Activated CD4-positive, alpha-beta T cell treated with anti-CD3 and anti-CD28 coated beads for 24 hours (primary cell): ENCODE measurements at regions not wholly inside any gene's neighbourhood (a gene's known extent, or its start where the extent isn't known, plus 50 kb on each side); places are given as distances from the start of the nearest gene placed in this dataset.
"Not testable (repeated sequence)": the region's sequence is repeated elsewhere in the genome, so short reads cannot be mapped to it uniquely, and the experiment has no call there.

Source experiments
- DNase-seq, 2 donors: peaks; one replicate each; pipeline ENCODE4 v3.0.0-alpha.2; 2020; ENCODE audit warnings: low read depth in 2 of 2

DNA sequence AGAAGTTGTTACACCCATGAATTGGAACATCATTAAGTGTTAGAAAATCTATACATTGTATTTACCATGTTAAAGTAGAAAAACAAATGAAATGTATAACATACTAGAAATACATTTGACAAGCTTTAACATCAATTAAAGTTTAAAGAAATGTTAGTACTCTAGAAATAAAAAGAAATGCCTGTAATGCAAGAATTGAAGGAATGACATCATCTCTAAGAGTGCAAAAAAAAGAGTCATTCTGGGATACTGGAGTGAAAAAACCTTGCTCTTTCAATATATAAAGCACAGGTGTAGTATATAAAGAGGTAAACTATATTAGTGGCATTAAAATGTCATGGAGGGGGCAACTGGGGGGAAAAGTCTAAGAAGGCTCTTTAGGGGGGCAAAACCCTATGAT, 210.8 kb upstream of the PLD5 start:
- DNase-seq = no peak

DNA sequence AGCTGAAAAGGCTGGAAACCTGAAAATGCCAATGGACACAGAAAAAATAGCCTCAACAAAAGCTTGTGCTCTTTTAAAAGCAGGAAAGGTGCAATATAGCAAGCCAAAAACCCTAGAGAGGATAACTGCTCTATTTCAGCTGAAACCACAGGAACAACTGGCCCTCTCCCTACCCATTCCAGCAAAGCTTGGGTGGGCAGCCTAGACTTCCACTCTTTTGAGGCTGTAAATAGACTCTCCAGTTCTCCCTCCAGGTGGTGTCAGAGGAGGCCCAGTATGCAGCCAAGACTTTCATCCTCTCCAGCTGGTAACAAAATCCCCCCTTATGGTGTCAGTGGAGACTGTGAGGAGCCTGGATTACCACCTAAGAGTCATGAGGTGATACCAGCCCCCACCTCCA, 206.9 kb upstream of the PLD5 start:
- DNase-seq = no peak

DNA sequence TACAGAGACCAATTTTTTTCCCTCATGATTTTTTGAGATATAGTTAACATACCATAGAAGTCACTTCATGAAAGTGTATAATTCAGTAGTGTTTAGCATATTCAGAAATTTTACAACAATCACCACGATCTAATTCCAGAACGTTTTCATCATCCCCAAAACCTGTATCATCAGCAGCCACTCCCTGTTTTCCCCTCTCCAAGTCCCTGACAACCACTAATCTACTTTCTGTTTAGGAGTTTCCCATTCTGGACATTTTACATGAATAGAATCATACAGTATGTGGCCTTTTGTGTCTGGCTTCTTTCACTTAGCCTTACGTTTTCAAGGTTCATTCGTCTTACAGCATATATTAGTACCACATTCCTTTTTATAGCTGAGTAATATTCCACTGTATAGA, 204.2 kb upstream of the PLD5 start:
- no peak for DNase-seq

DNA sequence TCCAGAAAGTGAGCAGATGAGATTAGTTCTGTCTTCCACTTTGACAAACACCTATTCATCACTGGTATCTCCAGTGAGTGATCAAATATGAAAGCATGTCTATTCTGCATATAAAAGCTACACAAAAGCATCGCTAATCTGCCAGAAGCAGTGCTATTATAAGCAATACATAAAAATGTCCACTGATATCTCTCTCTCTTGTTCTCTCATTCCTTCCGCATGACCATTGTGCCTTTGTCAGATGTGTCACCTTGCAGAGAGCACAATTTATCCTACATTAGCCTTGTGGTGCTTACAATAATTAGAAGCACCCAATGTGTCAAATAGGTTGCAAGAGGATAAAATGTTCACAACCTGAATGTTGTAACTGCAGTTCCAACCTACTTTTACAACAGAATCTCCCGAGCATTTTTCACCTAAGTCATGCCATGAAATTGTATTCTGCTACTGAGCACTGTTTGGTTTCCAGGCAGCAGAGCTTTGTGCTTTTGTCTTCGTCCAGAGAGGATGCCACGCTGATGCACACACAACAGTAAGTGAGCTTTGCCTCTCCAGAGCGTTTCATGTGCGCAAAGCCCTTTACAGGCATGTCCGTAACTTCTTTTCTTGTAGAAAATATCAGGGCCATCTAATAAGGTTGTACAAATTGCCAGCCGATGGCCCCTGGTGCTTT, 198.7 kb upstream of the PLD5 start:
- no peak for DNase-seq

DNA sequence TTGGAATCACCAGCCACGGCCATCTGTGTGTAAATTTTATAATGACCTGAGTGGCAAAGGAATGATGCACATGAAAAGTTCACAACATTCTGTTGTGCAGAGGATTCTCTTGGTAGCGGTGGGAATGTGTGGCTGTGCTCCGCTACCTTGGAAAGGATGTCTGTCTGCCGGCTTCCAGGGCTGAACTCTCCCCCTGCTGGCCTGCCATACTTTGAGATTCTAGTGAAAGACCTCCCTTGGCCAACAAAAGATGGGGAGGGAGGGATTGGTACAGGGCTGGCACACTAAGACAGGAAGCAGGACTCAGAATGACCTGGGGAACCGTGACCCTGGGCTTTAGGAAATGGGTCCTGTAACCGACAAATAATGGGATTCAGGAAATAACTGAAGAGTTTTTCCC, 194.5 kb upstream of the PLD5 start:
- DNase-seq = no peak

DNA sequence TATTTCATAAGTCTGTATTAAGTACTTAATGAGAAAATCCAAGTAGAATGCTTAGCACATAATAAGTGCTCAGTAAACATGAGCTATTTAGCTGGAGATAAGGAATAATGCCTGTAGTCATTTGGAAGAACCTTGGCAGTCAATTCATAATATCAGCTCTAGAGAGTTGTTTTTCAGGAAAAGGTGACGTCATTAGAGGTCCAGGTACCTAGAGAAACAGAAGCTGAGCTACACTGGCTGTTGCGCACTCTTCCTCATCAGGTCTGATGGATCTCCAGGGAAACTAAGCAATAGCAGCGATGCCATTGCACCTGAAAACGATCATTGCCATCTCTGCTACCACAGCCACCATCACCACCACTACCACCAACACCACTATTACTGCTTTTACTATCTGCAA, 187.8 kb upstream of the PLD5 start:
- no peak for DNase-seq

DNA sequence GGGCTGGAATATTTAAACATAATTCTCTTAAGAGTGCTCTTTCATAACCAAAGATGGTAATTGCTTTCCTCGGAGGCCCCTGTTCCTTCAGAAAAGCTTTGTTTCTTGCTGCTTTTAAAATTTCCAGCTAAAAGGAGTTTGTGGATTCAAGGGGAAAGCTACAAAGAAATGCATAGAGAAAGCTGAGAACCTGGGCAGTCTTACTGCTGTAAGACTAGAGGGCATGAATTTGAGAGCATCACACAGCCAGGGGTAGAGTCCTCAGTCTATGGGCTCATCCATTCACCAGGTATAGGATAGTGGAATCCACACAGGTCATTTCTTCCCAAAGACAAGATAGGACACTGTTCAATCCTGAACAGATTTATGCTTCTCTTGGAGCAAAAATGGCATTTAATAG, 186.3 kb upstream of the PLD5 start:
- no peak for DNase-seq

DNA sequence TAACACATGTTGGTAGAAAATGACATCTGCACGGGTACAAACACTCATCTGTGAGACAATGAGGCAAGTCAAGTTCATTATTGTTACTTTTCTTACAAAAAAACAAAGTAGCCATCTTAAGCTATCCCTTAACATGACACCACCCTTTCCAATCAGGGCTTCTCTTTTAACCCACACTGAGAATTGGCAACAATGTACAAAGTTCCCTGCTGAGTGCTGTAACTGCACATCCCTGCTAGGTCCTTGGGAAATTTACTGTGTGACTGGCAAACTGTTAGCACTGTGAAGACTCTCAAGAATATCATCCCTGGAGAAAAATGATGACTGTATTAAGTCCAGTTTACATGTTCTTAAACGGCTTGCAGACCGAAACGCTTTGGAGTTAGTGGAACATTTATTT, 185.8 kb upstream of the PLD5 start:
- no peak for DNase-seq

DNA sequence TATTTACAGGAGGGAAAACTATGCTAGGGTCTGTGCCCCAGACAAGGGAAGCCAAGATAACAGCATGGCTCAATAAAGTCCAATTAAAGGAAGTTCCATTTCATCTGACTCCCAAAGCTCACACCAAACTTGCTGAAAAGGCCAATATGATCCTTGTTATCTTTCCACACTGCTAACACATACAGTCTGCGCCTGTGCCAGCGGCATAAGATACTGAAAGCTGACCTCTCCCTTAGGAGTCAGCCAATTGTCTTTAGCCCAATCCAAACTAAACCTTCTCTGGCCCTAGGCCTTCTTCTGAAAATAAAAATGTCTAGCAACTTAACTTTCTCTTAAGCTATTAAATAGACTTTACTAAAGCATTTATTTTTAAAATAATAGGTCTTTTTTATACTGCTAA, 179.0 kb upstream of the PLD5 start:
- DNase-seq = no peak

DNA sequence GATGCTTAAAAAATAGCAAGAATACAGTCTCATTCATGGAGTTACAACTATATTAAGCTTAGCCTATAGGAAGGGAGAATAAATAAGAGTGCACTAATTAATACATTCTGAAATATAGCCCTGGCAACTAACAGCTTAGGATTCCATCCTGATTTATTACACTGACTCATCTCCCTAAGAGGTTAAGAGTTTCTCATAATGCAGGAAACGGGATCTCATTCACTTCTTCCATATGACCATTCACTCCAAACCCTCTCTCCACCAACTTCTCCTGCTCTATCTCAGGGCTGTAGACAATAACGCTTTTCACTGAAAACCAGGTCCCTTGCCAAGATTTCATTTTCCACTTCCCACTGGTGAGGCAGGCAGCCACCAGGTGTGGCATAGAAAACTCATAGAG, 168.5 kb upstream of the PLD5 start:
- no peak for DNase-seq

DNA sequence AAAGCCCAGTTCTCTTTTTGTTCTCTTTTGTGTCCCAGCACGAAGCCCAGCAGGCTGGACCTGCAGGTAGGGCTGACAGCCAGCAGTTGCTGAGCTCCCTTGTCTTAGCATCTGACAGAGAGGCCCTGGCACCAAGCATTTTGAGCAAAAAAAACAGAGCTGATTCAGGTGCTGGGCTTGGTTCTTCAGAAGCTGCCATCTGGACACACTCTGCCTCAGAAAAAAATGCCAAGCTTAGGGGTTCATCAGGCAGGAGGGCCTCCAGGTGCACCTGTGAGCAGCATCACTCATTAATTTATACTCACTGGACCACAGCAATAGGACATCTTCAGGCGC, 167.1 kb upstream of the PLD5 start:
- DNase-seq = no peak

DNA sequence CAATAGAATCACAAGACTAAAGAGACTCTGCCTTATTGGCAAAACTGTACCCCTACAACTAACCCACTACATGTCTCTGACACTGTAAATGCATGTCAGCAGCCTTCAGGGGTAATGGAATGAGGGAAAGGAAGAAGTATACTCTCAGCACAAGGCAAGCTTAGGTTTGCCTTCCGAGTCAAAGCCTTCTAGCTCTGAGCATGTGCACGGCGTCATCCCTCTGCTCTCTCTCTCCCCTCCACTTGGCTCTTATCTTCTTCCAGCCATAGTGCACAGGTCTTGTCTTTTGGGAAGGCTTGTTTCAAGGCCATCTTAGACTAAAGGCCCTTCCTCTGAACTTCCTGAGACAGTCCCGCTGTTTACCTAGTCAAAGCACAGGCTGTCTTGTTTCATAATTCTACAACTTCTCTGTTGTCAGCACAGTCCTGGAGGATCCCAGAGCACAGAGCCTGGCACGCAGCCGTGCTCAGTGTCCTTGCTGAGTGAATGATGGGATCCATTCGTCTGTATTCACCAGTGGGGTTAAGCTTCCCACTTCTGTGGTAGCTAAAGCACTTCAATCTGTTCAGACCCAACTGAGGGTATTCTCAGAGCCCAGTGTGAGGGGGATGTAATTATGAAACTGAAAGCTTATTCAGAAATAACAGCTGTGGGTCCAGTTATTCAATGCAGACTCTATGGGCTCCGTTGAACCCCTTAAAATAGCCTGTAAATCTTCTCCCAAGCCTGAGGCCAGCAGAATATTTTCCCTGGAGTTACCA, 166.5 kb upstream of the PLD5 start:
- no peak for DNase-seq

DNA sequence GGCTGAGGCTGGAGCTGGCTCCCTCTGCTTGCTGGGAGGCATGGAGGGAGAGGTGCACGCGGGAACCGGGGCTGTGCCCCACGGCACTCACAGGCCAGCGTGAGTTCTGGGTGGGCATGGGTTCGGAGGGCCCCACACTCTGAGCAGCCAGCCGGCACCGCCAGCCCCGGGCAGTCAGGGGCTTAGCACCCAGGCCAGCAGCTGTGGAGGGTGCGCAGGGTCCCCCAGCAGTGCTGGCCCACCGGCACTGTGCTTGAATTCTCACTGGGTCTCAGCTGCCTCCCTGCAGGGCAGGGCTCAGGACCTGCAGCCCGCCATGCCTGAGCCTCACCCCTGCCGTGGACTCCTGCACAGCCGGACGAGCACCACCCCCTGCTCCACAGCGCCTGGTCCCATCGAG, 164.9 kb upstream of the PLD5 start:
- DNase-seq = no peak

DNA sequence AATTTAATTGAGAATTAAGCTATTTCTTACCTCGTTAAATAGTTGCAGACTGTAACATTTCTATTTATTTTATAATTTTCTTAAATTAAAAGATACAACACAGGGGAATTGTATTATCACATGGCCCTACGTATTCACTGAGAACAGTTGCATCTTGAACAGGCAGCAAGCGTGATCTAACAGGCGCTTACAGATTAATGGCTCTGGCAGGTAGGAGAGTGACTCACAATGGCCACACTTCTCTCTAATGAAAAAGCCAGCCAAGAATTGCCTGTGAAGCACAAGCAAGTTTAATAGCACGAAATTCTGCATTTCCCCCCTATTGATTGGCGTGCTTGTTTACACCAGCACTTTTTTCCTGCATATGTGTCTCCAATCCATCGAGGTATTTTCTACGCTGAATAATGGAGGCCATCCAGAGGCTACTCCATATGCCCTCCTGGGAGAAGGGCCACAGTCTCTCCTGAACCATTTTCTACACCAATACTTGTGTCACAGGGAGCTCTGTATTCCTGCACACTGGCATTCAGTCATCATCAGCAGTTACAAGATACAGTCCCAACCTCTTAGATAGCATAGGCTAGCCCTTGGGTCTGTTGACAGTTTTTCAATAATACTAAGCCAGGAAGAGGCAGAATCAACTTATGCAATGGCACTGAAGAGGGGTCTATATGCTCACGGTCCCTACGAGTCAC, 150.6 kb upstream of the PLD5 start:
- no peak for DNase-seq

DNA sequence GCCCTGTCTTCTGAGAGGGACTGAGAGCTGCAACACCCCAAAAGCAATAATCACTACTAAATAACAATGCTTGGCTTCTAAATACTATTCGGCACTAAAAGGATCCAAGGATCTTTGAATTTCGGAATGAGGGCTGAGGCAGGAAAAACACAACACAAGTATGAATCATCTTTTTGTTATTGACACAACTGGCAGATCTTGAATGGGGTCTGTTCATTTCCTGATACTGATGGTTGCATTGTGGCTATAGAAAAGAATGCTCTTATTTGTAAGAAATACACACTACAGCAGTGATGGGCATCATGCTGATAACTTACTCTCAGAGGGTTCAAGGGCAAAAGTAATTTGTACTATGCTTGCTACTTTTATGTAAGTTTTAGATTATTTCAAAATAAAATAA, 149.2 kb upstream of the PLD5 start:
- no peak for DNase-seq

DNA sequence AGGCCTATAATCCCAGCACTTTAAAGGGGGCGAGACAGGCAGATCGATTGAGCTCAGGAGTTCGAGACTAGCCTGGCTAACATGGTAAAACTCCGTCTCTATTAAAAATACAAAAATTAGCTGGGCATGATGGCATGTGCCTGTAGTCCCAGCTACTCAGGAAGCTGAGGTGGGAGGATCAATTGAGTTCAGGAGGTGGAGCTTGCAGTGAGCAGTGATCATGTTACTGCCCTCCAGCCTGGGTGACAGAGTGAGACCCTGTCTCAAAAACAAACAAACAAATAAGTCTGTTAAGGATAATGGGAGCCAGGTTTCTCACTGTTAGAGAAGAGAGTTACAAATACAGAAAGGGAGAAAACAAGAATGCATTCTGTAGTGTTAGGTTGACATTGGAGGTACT, 148.7 kb upstream of the PLD5 start:
- DNase-seq = not testable (repeated sequence)

DNA sequence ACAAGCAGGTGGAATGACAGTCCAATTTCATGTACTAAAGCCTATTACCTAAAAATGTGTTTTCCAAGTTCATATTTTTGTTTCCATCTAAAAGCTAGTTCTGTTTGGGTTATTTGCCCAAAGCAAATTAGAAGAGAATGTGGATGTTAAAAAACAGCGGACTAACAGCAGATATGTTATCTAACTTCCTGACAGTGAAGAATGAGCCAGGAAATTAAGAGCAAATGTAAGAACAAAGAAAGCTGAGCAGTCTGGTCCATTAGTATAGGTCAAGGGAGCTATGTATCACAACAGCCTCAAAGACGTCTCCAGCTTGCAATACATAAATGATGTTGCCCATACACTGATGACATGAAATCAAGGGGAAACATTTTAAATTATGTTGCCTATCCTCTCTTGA, 145.5 kb upstream of the PLD5 start:
- DNase-seq = no peak

DNA sequence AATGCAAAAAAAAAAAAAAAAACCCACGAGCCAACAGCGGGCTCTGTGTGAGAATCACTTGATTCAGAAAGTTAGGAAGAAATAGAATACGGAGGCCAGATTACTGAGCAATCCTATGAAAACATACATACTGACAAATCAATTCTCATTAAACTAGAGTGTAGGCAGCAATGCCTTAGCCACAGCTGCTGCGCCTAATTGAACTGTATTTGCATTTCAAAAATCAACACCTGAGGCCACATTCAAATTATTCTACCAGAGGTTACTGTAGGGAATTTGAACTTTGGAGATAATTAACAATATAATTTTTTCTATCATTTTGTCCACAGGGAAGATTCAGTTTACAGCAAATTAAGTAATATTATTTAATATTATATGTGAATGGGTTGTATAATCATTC, 138.4 kb upstream of the PLD5 start:
- DNase-seq = no peak

DNA sequence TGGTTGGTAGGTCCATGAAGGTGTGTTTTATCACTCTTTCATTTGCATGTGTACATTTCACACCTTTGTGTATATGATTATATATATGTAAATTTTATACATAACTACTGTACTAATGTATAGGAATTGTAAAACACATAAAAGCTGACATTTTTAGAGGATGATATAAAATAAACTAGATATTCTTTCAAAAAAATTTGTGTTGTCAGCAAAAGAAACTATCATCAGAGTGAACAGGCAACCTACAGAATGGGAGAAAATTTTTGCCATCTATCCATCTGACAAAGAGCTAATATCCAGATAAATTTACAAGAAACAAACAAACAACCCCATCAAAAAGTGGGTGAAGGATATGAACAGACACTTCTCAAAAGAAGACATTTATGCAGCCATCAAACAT, 129.3 kb upstream of the PLD5 start:
- DNase-seq = not testable (repeated sequence)

DNA sequence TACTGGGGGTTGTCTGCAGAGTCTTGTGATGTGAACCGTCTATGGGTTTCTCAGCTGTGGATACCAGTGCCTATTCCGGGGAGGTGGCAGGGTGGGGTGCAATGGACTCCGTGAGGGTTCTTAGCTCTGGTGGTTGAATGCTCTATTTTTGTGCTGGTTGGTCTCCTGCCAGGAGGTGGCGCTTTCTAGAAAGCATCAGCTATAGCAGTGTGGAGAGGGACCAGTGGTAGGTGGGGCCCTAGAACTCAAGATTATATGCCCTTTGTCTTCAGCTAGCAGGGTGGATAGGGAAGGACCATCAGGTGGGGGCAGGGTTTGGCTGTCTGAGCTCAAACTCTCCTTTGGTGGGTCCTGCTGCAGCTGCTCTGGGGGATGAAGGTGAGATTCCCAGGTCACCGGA, 127.3 kb upstream of the PLD5 start:
- DNase-seq = no peak

DNA sequence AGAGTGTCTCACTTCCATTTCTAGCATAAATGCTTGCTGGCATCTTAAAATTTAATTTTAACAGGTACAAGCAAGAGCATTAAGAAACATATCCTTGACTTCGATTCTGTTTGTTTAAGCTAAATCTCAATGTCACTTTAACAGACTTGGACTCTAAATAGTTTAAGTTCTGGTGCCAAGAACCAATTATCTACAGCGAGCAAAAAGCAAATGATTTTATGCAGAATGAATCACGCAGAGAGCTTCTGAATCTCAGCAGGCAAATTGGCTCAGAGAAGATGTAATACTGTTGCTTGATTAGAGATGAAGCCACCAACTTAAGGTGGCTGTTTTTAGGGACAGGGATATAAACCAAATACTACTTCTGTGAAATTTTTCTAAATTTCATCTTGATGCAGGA, 117.0 kb upstream of the PLD5 start:
- no peak for DNase-seq

DNA sequence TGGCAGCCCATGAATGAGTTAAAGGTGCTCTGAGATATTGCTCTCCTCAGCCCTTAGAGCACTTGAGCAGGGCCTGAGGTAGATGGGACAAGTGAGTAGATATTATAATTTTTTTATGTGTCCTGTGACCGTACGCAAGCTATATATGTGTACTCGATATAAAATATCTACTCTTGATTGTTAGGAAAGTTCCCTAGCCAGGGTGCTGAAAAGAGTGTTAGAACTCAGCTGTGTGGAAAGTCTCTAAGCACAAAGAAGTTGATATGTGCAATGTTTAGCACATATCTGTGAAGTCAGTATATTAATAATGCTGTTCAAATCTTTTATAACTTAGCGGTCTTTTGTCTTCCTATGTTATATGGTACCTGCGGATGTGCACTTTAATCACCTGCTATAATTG, 114.6 kb upstream of the PLD5 start:
- no peak for DNase-seq

DNA sequence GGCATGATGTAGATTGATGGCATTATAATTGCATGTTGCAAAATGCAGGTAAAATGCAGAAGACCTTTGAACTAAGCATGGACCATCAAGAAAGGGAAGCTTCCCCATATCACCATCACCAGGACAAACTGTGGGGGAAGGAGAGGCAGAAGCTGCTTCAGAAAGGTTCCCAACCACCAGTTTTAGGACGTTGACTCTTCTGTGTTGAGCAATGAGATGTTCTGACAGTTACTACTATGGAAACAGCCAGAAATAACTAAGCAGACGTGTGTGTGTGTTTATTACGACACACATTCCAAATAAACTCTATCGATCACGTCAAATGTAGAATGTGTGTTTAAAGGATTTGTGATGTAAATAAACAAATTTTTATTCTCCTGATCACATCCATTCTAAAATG, 110.2 kb upstream of the PLD5 start:
- DNase-seq = no peak
